Upper lobe of right lung (tissue), 1 donor: ENCODE measurements at regions not wholly inside any gene's neighbourhood (a gene's known extent, or its start where the extent isn't known, plus 50 kb on each side); places are given as distances from the start of the nearest gene placed in this dataset.

Source experiments
- ATAC-seq: fragments of 200-7000 bp; cut with Tn5 transposase; one replicate; pipeline ENCODE4 v1.9.1; 2020; ENCODE audit warnings: mild to moderate bottlenecking, moderate library complexity
- DNase-seq: peaks from one replicate; pipeline ENCODE4 v3.0.0-alpha.2; 2020
- H3K27ac ChIP-seq: fragments of 200-600 bp; one replicate; pipeline ENCODE4 v1.8.0; 2022
- H3K27me3 ChIP-seq: fragments of 200-600 bp; one replicate; pipeline ENCODE4 v1.8.0; 2022; ENCODE audit warnings: mild to moderate bottlenecking
- H3K36me3 ChIP-seq: fragments of 200-600 bp; one replicate; pipeline ENCODE4 v1.8.0; 2022
- H3K4me1 ChIP-seq: fragments of 200-600 bp; one replicate; pipeline ENCODE4 v1.8.0; 2022
- H3K4me3 ChIP-seq: fragments of 200-600 bp; one replicate; pipeline ENCODE4 v1.8.0; 2022; ENCODE audit warnings: mild to moderate bottlenecking
- H3K9me3 ChIP-seq: fragments of 200-600 bp; one replicate; pipeline ENCODE4 v1.8.0; 2022
- CTCF ChIP-seq: fragments of 200-600 bp; IDR thresholded peaks from one replicate; pipeline ENCODE4 v1.8.0; 2022; ENCODE audit warnings: antibody characterized with exemption
- intact Hi-C: fragments of 100-400 bp; cut with DNase I; formaldehyde crosslinking; loops from one replicate; pipeline ENCODE4 v1.11.0; 2022
- donor health status: DM: no; HTN: yes; CAD: no; lungs with severe emphysema.

- Histone ChIP-seq H3K27ac (no peak overlapping the region), H3K36me3 (no peaks in the 10 kb centered on the region), H3K4me3 (no peak overlapping the region), H3K27me3 (no peaks in the 10 kb centered on the region), H3K4me1 (no peaks in the 10 kb centered on the region), H3K9me3 (peaks cover 5% of the 10 kb centered on the region)
- peak; percentile 21 for ATAC-seq
- DNase-seq: no peak
- no peak for TF ChIP-seq CTCF
- intact Hi-C loops: no loop called here
Observed at GRCh38 chr2:82508702-82509101, 1950.4 kb downstream of the SUCLG1 start.

GRCh38 chr2:82507657-82508056 lies 1951.4 kb downstream of the SUCLG1 start:
- no peak for TF ChIP-seq CTCF
- Histone ChIP-seq H3K4me1 (no peaks in the 10 kb centered on the region), H3K36me3 (no peaks in the 10 kb centered on the region), H3K27me3 (no peaks in the 10 kb centered on the region), H3K27ac (no peak overlapping the region), H3K9me3 (peaks cover 5% of the 10 kb centered on the region), H3K4me3 (no peak overlapping the region)
- peak; percentile 15 for ATAC-seq
- intact Hi-C loops: no loop called here
- DNase-seq: no peak

- H3K4me1 ChIP-seq: no peaks in the 10 kb centered on the region
- H3K27ac ChIP-seq: no peak overlapping the region
- H3K36me3 ChIP-seq: no peaks in the 10 kb centered on the region
- H3K27me3 ChIP-seq: no peaks in the 10 kb centered on the region
- no peak overlapping the region for H3K4me3 ChIP-seq
- peaks cover 17% of the 10 kb centered on the region for H3K9me3 ChIP-seq
- ATAC-seq (no peak), DNase-seq (no peak)
- TF ChIP-seq CTCF: no peak
- intact Hi-C loops: no loop called here
Observed at GRCh38 chr2:82501217-82501616, 1957.9 kb downstream of the SUCLG1 start.

GRCh38 chr2:82498777-82499443 lies 1960.2 kb downstream of the SUCLG1 start:
- DNase-seq: no peak
- ATAC-seq: no peak
- Histone ChIP-seq H3K9me3 (peaks cover 11% of the 10 kb centered on the region), H3K4me3 (no peak overlapping the region), H3K4me1 (no peaks in the 10 kb centered on the region), H3K36me3 (no peaks in the 10 kb centered on the region), H3K27ac (no peak overlapping the region), H3K27me3 (no peaks in the 10 kb centered on the region)
- intact Hi-C loops: no loop called here
- TF ChIP-seq CTCF: no peak

GRCh38 chr2:82494739-82495138 lies 1964.3 kb downstream of the SUCLG1 start:
- intact Hi-C loops: no loop called here
- ATAC-seq: no peak

More at GRCh38 chr2:82494739-82495138, 1964.3 kb downstream of the SUCLG1 start:
- DNase-seq: no peak
- H3K9me3 ChIP-seq: no peaks in the 10 kb centered on the region
- no peak overlapping the region for H3K4me3 ChIP-seq
- no peaks in the 10 kb centered on the region for H3K36me3 ChIP-seq
- TF ChIP-seq CTCF: no peak
- H3K27ac ChIP-seq: no peak overlapping the region
- no peaks in the 10 kb centered on the region for H3K27me3 ChIP-seq
- H3K4me1 ChIP-seq: no peaks in the 10 kb centered on the region
